Keratinocyte (primary cell): ENCODE measurements at regions not wholly inside any gene's neighbourhood (a gene's known extent, or its start where the extent isn't known, plus 50 kb on each side); places are given as distances from the start of the nearest gene placed in this dataset.
A peak's percentile ranks its signal among the peaks of the same experiment; 100 is the strongest.

Experiments
- DNase-seq: peaks from one replicate; pipeline ENCODE4 v3.0.0-alpha.2; 2011; ENCODE audit warnings: low read depth, missing footprints, low spot score
- FAIRE-seq: peaks from 2 replicates; lab custom pipeline; 2011; peaks lifted over from hg19 to GRCh38; lab: Jason Lieb, UNC
- H2AFZ ChIP-seq: 2 replicates; pipeline ENCODE4 v1.6.0; 2012; ENCODE audit warnings: low read length, control low read depth, inconsistent platforms; ENCODE audit not compliant: control insufficient read depth
- H3K27ac ChIP-seq: 2 replicates; pipeline ENCODE4 v1.5.1; 2011; ENCODE audit warnings: low read length; ENCODE audit not compliant: control insufficient read depth, insufficient read depth
- H3K27me3 ChIP-seq: 3 replicates; pipeline ENCODE4 v1.6.0; 2011; ENCODE audit warnings: low read length; ENCODE audit not compliant: control insufficient read depth, insufficient read depth; ENCODE audit errors: extremely low read depth
- H3K36me3 ChIP-seq, 2 experiments: 2 replicates in 1 of 2; 3 replicates in 1 of 2; pipeline ENCODE4 v1.5.1; 2011; ENCODE audit warnings: low read length in 2 of 2, mild to moderate bottlenecking in 1 of 2; ENCODE audit not compliant: control insufficient read depth in 2 of 2, insufficient read depth in 2 of 2; ENCODE audit errors: extremely low read depth in 1 of 2
- H3K4me1 ChIP-seq: 3 replicates; pipeline ENCODE4 v1.5.1; 2011; ENCODE audit warnings: low read length; ENCODE audit not compliant: control insufficient read depth, insufficient read depth; ENCODE audit errors: extremely low read depth
- H3K4me2 ChIP-seq: 3 replicates; pipeline ENCODE4 v1.6.0; 2011; ENCODE audit warnings: low read depth, low read length; ENCODE audit not compliant: control insufficient read depth, insufficient read depth; ENCODE audit errors: extremely low read depth
- H3K4me3 ChIP-seq, 3 experiments: fragments of 200-600 bp in 1 of 3; sonication (generic) in 1 of 3; 2 replicates in 2 of 3; 3 replicates in 1 of 3; pipeline ENCODE4 v1.5.1; 2011 to 2016; ENCODE audit warnings: low read length in 3 of 3, mild to moderate bottlenecking in 3 of 3, control low read depth in 2 of 3, inconsistent platforms in 1 of 3, low read depth in 1 of 3, mixed read lengths in 1 of 3, mixed run types in 1 of 3, moderate library complexity in 1 of 3; ENCODE audit not compliant: control insufficient read depth in 2 of 3, insufficient read depth in 2 of 3; ENCODE audit errors: extremely low read depth in 1 of 3
- H3K79me2 ChIP-seq: 2 replicates; pipeline ENCODE4 v1.6.0; 2012; ENCODE audit warnings: low read length; ENCODE audit not compliant: control insufficient read depth, insufficient read depth
- H3K9ac ChIP-seq: 3 replicates; pipeline ENCODE4 v1.6.0; 2011; ENCODE audit warnings: low read length; ENCODE audit not compliant: control insufficient read depth, insufficient read depth; ENCODE audit errors: extremely low read depth
- H3K9me1 ChIP-seq: 3 replicates; pipeline ENCODE4 v1.6.0; 2011; ENCODE audit warnings: low read length; ENCODE audit not compliant: control insufficient read depth, insufficient read depth; ENCODE audit errors: extremely low read depth
- H3K9me3 ChIP-seq: 2 replicates; pipeline ENCODE4 v1.5.1; 2012; ENCODE audit warnings: low read depth, low read length; ENCODE audit not compliant: control insufficient read depth
- H4K20me1 ChIP-seq: 3 replicates; pipeline ENCODE4 v1.6.0; 2011; ENCODE audit warnings: low read length; ENCODE audit not compliant: control insufficient read depth, insufficient read depth; ENCODE audit errors: extremely low read depth
- EZH2 ChIP-seq: IDR thresholded peaks from one replicate; pipeline ENCODE4 v1.6.1; 2012; ENCODE audit warnings: inconsistent platforms, mild to moderate bottlenecking, low read length, moderate library complexity
- dilution Hi-C: fragments of 300-500 bp; cut with MboI; formaldehyde crosslinking; loops from one replicate; pipeline ENCODE4 v1.7.0; 2020; ENCODE audit warnings: low sequenced_read_pairs; ENCODE audit not compliant: extremely low pct_ligation_motif_present
- TF ChIP-seq, protein P1 (sequence below), 3 experiments: IDR thresholded peaks in 1 of 3; conservative IDR thresholded peaks in 1 of 3; optimal IDR thresholded peaks in 1 of 3; 2 replicates in 2 of 3; 3 replicates in 1 of 3; pipeline versions ENCODE3 to v1.5.1; 2011; ENCODE audit warnings: low read length in 3 of 3, mild to moderate bottlenecking in 3 of 3, moderate library complexity in 2 of 3, control low read depth in 1 of 3, inconsistent platforms in 1 of 3; ENCODE audit not compliant: insufficient read depth in 2 of 3; ENCODE audit errors: extremely low read depth in 1 of 3

DNA sequence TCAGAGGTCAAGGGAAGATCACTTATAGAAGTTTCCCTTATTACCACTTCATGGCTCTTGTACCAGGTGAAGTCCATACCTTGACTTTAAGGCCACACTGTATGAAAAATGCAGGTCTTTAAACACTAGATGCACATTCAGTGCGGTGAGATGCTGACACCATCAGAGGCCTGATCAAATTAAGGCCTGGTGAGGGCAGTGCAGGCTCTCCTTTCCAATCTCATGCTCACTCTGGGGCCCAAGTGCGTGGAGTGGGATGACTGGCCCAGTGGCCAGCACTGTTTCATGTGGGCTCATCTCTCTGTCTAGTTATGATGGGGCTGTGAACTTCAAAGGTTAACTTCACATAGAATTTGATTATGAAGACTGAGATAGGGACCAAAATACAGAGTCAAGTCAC is 281.1 kb downstream of the SLC4A3 start:
- FAIRE-seq = no peak
- H3K9ac ChIP-seq = no peak overlapping the region
- no peaks in the 10 kb centered on the region for H3K9me3 ChIP-seq
- H3K4me3 ChIP-seq = no peak overlapping the region
- H3K4me1 ChIP-seq = no peaks in the 10 kb centered on the region
- H3K27ac ChIP-seq = no peak overlapping the region
- TF ChIP-seq EZH2 = no peak
- TF ChIP-seq, protein P1, sequence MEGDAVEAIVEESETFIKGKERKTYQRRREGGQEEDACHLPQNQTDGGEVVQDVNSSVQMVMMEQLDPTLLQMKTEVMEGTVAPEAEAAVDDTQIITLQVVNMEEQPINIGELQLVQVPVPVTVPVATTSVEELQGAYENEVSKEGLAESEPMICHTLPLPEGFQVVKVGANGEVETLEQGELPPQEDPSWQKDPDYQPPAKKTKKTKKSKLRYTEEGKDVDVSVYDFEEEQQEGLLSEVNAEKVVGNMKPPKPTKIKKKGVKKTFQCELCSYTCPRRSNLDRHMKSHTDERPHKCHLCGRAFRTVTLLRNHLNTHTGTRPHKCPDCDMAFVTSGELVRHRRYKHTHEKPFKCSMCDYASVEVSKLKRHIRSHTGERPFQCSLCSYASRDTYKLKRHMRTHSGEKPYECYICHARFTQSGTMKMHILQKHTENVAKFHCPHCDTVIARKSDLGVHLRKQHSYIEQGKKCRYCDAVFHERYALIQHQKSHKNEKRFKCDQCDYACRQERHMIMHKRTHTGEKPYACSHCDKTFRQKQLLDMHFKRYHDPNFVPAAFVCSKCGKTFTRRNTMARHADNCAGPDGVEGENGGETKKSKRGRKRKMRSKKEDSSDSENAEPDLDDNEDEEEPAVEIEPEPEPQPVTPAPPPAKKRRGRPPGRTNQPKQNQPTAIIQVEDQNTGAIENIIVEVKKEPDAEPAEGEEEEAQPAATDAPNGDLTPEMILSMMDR (optimal IDR thresholded peaks at IDR 0.05 in 1 of 3, IDR thresholded peaks at IDR 0.05 in 1 of 3, conservative IDR thresholded peaks at IDR 0.05 in 1 of 3; ENCODE audit: extremely low read depth in 1 of 3, insufficient read depth in 2 of 3, low read length in 3 of 3) = peak in 1 of 3 experiments; percentile 23
- no peak for DNase-seq
- dilution Hi-C loops = no loop called here
- no peaks in the 10 kb centered on the region for H3K9me1 ChIP-seq
- H4K20me1 ChIP-seq = no peaks in the 10 kb centered on the region
- no peaks in the 10 kb centered on the region for H3K79me2 ChIP-seq
- H3K27me3 ChIP-seq = no peaks in the 10 kb centered on the region
- H2AFZ ChIP-seq = no peak overlapping the region
- no peaks in the 10 kb centered on the region for H3K36me3 ChIP-seq
- no peak overlapping the region for H3K4me2 ChIP-seq

DNA sequence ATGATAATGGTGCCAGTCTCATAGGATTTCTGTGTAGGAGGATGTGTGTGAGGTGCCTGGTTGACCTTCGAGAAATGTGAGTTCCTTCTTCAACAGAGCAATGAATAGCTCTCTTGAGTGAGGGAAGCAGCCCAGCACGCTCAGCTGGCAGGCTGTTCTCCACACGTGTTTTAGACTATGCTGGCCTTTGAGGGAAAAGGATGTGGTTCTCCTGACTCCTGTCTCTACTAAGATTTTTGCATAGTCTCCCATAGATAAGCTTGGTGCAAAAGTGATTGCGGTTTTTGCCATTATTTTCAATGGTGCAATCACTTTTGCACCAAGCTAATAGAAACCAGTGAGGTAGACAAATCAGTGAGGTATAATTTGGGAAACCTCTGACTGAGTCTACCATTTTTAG is 284.1 kb downstream of the SLC4A3 start:
- Histone ChIP-seq H3K9me3 (no peaks in the 10 kb centered on the region), H3K9ac (no peak overlapping the region), H3K36me3 (no peaks in the 10 kb centered on the region), H3K4me2 (no peak overlapping the region), H3K4me1 (no peaks in the 10 kb centered on the region), H3K79me2 (no peaks in the 10 kb centered on the region), H4K20me1 (no peaks in the 10 kb centered on the region), H2AFZ (no peak overlapping the region), H3K4me3 (no peak overlapping the region), H3K27ac (no peak overlapping the region), H3K27me3 (no peaks in the 10 kb centered on the region), H3K9me1 (no peaks in the 10 kb centered on the region)
- dilution Hi-C loops = no loop called here
- TF ChIP-seq, protein P1 (optimal IDR thresholded peaks at IDR 0.05 in 1 of 3, IDR thresholded peaks at IDR 0.05 in 1 of 3, conservative IDR thresholded peaks at IDR 0.05 in 1 of 3; ENCODE audit: extremely low read depth in 1 of 3, insufficient read depth in 2 of 3, low read length in 3 of 3) = no peak
- no peak for TF ChIP-seq EZH2
- FAIRE-seq (no peak), DNase-seq (no peak)
